ENCODE measurements at regions not wholly inside any gene's neighbourhood (a gene's known extent, or its start where the extent isn't known, plus 50 kb on each side); places are given as distances from the start of the nearest gene placed in this dataset.

DNA sequence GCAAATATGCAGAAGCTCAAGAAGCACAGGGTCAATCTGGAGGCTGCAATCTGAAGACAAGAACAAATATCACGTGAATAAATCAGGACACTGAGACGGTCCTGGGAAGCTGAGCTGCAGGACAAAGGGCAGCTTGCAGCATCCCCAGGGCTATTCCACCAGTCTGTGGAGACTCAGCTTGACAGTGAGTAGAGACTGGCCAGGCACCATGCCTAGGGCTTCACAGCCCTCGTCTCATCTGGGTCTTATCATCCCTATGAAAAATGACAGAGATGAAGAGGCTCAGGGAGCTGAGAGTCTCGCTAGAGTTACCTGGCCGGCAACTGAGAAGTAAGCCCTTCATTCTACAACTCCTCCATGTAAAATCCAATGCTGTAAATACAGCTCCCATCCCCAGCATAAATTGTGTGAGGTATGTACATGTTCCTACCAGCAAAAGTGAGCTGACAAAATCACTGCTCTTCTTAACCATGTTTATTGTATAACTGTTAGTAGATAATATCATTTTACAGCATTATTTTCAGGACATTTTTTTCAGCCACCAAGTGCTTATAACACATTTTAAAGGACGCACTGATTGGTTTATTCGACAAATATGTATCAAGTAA lies 186.6 kb upstream of the IGFBP3 start:
- Histone ChIP-seq H3K9me3 (ENCODE audit: insufficient read depth in 2 of 2, low read depth in 1 of 2, low read length in 1 of 2) (no peaks in the 10 kb centered on the region), H3K36me3 (ENCODE audit: control insufficient read depth in 2 of 4, insufficient read depth in 4 of 4, low read length in 3 of 4) (no peaks in the 10 kb centered on the region), H3K23ac (ENCODE audit: insufficient read length) (no peak overlapping the region), H3K14ac (ENCODE audit: insufficient read length) (no peak overlapping the region), H2BK20ac (ENCODE audit: low read length) (no peak overlapping the region), H3K4me2 (ENCODE audit: insufficient read depth in 1 of 2, low read depth in 2 of 2, low read length in 2 of 2) (no peak overlapping the region), H2AK5ac (ENCODE audit: low read depth, low read length) (no peak overlapping the region), H4K20me1 (replicated peaks in 1 of 2; ENCODE audit: control insufficient read depth in 1 of 2, insufficient read depth in 2 of 2, low read length in 2 of 2) (no peaks in the 10 kb centered on the region), H4K8ac (ENCODE audit: extremely low read depth, insufficient read depth, low read length) (peak overlapping the region; percentile 36; the same call in 1 of the 2 replicates), H3K79me1 (ENCODE audit: low read depth, low read length) (no peaks in the 10 kb centered on the region), H3K56ac (replicated peaks; ENCODE audit: insufficient read length, low read depth, low read length) (no peak overlapping the region), H3K9ac (replicated peaks in 1 of 4; ENCODE audit: extremely low read depth in 1 of 4, low read depth in 3 of 4, low read length in 3 of 4) (no peak overlapping the region), H3K79me2 (ENCODE audit: control insufficient read depth in 1 of 2, insufficient read depth in 2 of 2, low read length in 2 of 2) (no peaks in the 10 kb centered on the region), H4K5ac (ENCODE audit: insufficient read length, low read depth, low read length) (no peak overlapping the region), H2BK15ac (ENCODE audit: low read length) (no peak overlapping the region), H2BK120ac (replicated peaks; ENCODE audit: low read depth, low read length) (no peak overlapping the region), H3K23me2 (ENCODE audit: low read depth, low read length) (no peaks in the 10 kb centered on the region), H3K4me3 (ENCODE audit: extremely low read depth in 1 of 4, insufficient read depth in 2 of 4, low read depth in 3 of 4, low read length in 4 of 4) (no peak overlapping the region), H3K4ac (replicated peaks; ENCODE audit: insufficient read length, low read depth, low read length) (no peak overlapping the region), H2AFZ (ENCODE audit: low read length) (no peak overlapping the region), H4K91ac (replicated peaks; ENCODE audit: insufficient read length, low read length) (no peak overlapping the region), H3K27ac (ENCODE audit: low read depth, low read length) (no peak overlapping the region), H3K4me1 (replicated peaks in 1 of 4; ENCODE audit: control insufficient read depth in 3 of 4, insufficient read depth in 4 of 4, low read length in 3 of 4) (no peaks in the 10 kb centered on the region), H2BK12ac (ENCODE audit: low read depth, low read length) (no peak overlapping the region), H3K18ac (ENCODE audit: extremely low read depth, low read length) (no peak overlapping the region), H2BK5ac (ENCODE audit: low read depth, low read length) (no peak overlapping the region), H3K27me3 (replicated peaks in 1 of 4; ENCODE audit: control insufficient read depth in 3 of 4, extremely low read depth in 1 of 4, insufficient read depth in 3 of 4, low read length in 3 of 4) (no peaks in the 10 kb centered on the region)
- FAIRE-seq = no peak
- no peak for TF ChIP-seq CHD1 (IDR thresholded peaks at IDR 0.05; ENCODE audit: low read depth, low read length)
- TF ChIP-seq, protein P1, sequence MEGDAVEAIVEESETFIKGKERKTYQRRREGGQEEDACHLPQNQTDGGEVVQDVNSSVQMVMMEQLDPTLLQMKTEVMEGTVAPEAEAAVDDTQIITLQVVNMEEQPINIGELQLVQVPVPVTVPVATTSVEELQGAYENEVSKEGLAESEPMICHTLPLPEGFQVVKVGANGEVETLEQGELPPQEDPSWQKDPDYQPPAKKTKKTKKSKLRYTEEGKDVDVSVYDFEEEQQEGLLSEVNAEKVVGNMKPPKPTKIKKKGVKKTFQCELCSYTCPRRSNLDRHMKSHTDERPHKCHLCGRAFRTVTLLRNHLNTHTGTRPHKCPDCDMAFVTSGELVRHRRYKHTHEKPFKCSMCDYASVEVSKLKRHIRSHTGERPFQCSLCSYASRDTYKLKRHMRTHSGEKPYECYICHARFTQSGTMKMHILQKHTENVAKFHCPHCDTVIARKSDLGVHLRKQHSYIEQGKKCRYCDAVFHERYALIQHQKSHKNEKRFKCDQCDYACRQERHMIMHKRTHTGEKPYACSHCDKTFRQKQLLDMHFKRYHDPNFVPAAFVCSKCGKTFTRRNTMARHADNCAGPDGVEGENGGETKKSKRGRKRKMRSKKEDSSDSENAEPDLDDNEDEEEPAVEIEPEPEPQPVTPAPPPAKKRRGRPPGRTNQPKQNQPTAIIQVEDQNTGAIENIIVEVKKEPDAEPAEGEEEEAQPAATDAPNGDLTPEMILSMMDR (IDR thresholded peaks at IDR 0.05; ENCODE audit: control extremely low read depth in 1 of 3, insufficient read depth in 1 of 3, low read depth in 1 of 3, low read length in 3 of 3) = no peak
- no peak for TF ChIP-seq ZNF274 (IDR thresholded peaks at IDR 0.05; ENCODE audit: borderline replicate concordance, extremely low read depth, low read length)
- TF ChIP-seq NANOG (IDR thresholded peaks at IDR 0.05; ENCODE audit: insufficient read depth, low read depth, low read length, poor library complexity, severe bottlenecking) = no peak
- no peak for TF ChIP-seq CBX5 (IDR thresholded peaks at IDR 0.05; ENCODE audit: low read depth, low read length)
- POLR2A ChIA-PET (ENCODE audit: partially characterized antibody) = no interaction called here
- 94% methylated on average over 7 of the region's 7 CpGs; no CpG with 5 or more reads in 1 of the 2 experiments for WGBS, 2 experiments (ENCODE audit: extremely low coverage in 1 of 2, insufficient coverage in 1 of 2, insufficient read length in 1 of 2, insufficient replicate concordance in 2 of 2, low coverage in 1 of 2, low lambda C conversion rate in 2 of 2, missing lambda C conversion rate in 1 of 2)
- DNase-seq (ENCODE audit: low read depth in 1 of 2, low spot score in 2 of 2) = no peak
- CTCF ChIA-PET (ENCODE audit: partially characterized antibody) = interaction anchor here (0.7 to 1.8 kb wide), 2 partner anchors 154 to 169 kb away, joined by 3 to 7 read pairs; no protein-coding TSS in a partner anchor

Data from H1 (cell line).